ENCODE measurements at regions not wholly inside any gene's neighbourhood (a gene's known extent, or its start where the extent isn't known, plus 50 kb on each side); places are given as distances from the start of the nearest gene placed in this dataset.

DNA sequence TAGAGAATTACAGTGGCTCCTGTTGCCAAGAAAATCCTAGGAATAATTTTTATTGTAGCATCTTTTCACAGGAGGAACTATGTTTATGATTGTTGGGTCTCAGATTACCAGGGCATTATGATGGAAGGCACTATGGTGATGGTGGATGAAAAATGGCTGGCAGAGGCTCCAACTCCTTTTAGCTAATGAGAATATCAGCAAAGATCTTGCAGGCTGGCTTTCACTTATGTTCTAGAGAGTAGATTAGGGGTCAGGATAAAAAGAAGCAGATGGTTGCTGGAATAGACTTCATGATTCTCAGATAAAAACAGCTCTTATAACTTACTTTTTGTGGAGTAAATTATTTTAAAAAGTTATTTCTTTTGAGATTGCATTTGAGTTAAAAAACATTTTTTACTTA lies 501.9 kb downstream of the TRHDE start:
- no peak overlapping the region for H3K4me3 ChIP-seq (ENCODE audit: low read depth, poor library complexity, severe bottlenecking)
- intact Hi-C loops (cut with DNase I; ENCODE audit: low total_unique reads): no loop called here
- DNase-seq (ENCODE audit: low spot score in 2 of 2): no peak
- TF ChIP-seq, protein P1, sequence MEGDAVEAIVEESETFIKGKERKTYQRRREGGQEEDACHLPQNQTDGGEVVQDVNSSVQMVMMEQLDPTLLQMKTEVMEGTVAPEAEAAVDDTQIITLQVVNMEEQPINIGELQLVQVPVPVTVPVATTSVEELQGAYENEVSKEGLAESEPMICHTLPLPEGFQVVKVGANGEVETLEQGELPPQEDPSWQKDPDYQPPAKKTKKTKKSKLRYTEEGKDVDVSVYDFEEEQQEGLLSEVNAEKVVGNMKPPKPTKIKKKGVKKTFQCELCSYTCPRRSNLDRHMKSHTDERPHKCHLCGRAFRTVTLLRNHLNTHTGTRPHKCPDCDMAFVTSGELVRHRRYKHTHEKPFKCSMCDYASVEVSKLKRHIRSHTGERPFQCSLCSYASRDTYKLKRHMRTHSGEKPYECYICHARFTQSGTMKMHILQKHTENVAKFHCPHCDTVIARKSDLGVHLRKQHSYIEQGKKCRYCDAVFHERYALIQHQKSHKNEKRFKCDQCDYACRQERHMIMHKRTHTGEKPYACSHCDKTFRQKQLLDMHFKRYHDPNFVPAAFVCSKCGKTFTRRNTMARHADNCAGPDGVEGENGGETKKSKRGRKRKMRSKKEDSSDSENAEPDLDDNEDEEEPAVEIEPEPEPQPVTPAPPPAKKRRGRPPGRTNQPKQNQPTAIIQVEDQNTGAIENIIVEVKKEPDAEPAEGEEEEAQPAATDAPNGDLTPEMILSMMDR (IDR thresholded peaks at IDR 0.05): no peak
- no peak for TF ChIP-seq POLR2A (IDR thresholded peaks at IDR 0.05)

GRCh38 chr12:72777806-72778205 lies 505.6 kb downstream of the TRHDE start:
- H3K4me3 ChIP-seq (ENCODE audit: low read depth, poor library complexity, severe bottlenecking): no peak overlapping the region
- 80 to 95% methylated on average over 1 of the region's 1 CpG for WGBS, 2 donors
- intact Hi-C loops (cut with DNase I; ENCODE audit: low total_unique reads): no loop called here
- no peak for DNase-seq (ENCODE audit: low spot score in 2 of 2)
- TF ChIP-seq, protein P1 (IDR thresholded peaks at IDR 0.05): no peak
- no peak for TF ChIP-seq POLR2A (IDR thresholded peaks at IDR 0.05)

DNA sequence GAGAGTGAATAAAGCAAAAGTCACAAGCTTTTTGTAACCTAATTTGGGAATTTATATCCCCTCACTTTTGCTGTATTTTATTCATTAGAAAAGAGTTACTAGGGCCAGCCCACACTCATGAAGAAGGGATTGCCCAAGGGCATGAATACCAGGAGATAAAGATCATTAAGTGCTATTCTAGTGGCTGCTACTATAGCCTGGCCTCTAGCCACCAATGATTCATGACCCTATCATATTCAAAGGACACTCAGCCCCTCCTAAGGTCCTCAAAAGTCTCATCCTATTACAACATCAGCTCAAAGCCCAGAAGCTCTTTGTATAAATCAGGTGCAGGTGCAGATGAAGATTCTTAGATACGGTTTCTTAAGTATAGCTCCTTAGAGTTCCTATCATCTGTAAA lies 518.1 kb downstream of the TRHDE start:
- WGBS, 2 donors: 10 to 33% methylated on average over 1 of the region's 1 CpG
- DNase-seq (ENCODE audit: low spot score in 2 of 2): no peak
- H3K4me3 ChIP-seq (ENCODE audit: low read depth, poor library complexity, severe bottlenecking): no peak overlapping the region
- no peak for TF ChIP-seq POLR2A (IDR thresholded peaks at IDR 0.05)
- TF ChIP-seq, protein P1 (IDR thresholded peaks at IDR 0.05): no peak
- intact Hi-C loops (cut with DNase I; ENCODE audit: low total_unique reads): no loop called here

DNA sequence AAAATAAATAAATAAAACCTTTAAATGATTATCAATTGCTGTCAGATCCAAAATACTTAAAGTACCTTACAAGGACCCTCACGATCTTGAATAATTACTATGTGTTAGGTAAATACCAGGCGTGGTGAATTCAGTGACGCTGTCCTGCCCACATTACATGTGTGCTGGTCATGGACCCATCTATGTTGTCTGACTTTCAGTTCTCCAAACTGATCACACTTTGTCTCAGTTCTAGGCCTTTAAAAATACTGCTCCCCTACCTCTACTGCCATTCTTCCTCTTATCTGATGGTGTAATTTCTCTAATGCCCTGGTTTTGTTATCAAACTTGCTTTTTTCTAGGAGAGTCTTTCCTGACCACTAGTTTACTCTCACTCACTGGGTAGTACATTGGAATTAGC lies 520.7 kb downstream of the TRHDE start:
- TF ChIP-seq, protein P1 (IDR thresholded peaks at IDR 0.05): no peak
- no peak for TF ChIP-seq POLR2A (IDR thresholded peaks at IDR 0.05)
- intact Hi-C loops (cut with DNase I; ENCODE audit: low total_unique reads): no loop called here
- DNase-seq (ENCODE audit: low spot score in 2 of 2): no peak
- WGBS, 2 donors: 90 to 94% methylated on average over 3 of the region's 3 CpGs
- H3K4me3 ChIP-seq (ENCODE audit: low read depth, poor library complexity, severe bottlenecking): no peak overlapping the region

- no peak for DNase-seq (ENCODE audit: low spot score in 2 of 2)
- intact Hi-C loops (cut with DNase I; ENCODE audit: low total_unique reads): no loop called here
- TF ChIP-seq POLR2A (IDR thresholded peaks at IDR 0.05): no peak
- TF ChIP-seq, protein P1 (IDR thresholded peaks at IDR 0.05): no peak
- WGBS, 2 donors: 75 to 86% methylated on average over 1 of the region's 1 CpG
- no peak overlapping the region for H3K4me3 ChIP-seq (ENCODE audit: low read depth, poor library complexity, severe bottlenecking)
These were observed 521.6 kb downstream of the TRHDE start for GRCh38 chr12:72793796-72794195.

GRCh38 chr12:72815421-72815820 lies 543.3 kb downstream of the TRHDE start:
- DNase-seq (ENCODE audit: low spot score in 2 of 2): no peak
- intact Hi-C loops (cut with DNase I; ENCODE audit: low total_unique reads): no loop called here
- H3K4me3 ChIP-seq (ENCODE audit: low read depth, poor library complexity, severe bottlenecking): no peak overlapping the region
- TF ChIP-seq, protein P1 (IDR thresholded peaks at IDR 0.05): no peak
- TF ChIP-seq POLR2A (IDR thresholded peaks at IDR 0.05): no peak
